GM18909 (cell line): ENCODE measurements at regions not wholly inside any gene's neighbourhood (a gene's known extent, or its start where the extent isn't known, plus 50 kb on each side); places are given as distances from the start of the nearest gene placed in this dataset.

Experiments used
- ATAC-seq: cut with Tn5 transposase; IDR thresholded peaks from one replicate; pipeline ENCODE4 v1.9.1; 2021; ENCODE audit warnings: mild to moderate bottlenecking; ENCODE audit not compliant: unreplicated experiment, poor library complexity

- ATAC-seq: no peak
Observed at GRCh38 chr6:40805336-40805735, 218.2 kb upstream of the LRFN2 start.

GRCh38 chr6:40804905-40805304 lies 217.7 kb upstream of the LRFN2 start:
- ATAC-seq: no peak

DNA sequence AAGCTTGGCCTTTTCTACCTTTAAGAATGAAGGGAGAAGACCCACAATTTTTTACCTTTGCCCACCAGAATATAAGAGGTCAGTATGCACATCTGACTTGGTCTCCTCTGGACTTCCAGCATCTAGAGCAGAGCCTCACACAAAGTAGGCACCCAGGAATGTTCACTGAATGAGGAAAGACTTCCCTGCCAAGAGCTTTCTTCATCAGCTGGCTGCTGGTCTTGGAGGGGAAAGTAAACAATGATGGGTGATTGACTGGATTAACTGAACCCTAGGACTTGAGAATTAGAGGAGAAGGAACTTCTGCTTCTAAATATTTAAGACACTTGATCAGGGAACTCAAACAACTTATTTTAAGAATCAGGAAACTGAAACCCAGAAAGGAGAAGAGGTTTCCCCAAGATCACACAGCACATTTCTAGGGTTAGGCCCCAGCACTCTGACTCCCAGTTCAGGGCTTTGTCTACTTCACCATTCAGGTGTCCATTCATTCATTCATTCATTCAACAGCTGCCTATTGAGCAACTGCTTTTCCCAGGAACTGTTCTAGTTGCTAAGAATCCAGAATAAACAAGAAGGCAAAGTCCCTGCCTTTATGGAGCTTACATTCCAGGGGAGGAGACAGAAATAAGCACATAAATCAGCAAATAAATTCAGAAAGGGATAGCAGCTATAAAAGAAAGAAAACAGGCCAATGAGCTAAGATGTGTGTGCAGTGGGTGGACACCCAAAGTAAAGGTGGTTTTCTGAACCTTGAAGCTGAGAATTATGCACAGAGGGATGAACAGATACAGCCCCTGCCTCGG lies 216.9 kb upstream of the LRFN2 start:
- no peak for ATAC-seq

DNA sequence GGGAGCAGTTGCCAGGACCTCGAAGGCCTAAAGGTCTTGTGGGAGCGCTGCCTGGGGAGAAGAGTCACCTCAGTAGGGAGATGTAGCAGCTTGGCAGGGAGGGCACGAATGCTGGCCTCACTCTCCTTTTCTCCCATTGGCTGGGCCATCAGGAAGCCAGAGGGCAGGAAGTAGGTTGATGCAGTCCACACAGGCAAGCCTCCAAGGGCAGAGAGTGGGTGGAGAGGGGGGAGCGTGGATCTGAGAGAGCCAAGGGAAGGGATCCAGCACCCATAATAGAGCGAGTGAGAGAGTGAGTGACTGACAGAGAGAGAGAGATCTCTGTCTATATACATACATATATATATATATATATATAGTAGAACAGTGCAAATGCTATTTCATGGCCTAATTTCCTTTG lies 215.3 kb upstream of the LRFN2 start:
- no peak for ATAC-seq

GRCh38 chr6:40799296-40800140 lies 212.4 kb upstream of the LRFN2 start:
- no peak for ATAC-seq

DNA sequence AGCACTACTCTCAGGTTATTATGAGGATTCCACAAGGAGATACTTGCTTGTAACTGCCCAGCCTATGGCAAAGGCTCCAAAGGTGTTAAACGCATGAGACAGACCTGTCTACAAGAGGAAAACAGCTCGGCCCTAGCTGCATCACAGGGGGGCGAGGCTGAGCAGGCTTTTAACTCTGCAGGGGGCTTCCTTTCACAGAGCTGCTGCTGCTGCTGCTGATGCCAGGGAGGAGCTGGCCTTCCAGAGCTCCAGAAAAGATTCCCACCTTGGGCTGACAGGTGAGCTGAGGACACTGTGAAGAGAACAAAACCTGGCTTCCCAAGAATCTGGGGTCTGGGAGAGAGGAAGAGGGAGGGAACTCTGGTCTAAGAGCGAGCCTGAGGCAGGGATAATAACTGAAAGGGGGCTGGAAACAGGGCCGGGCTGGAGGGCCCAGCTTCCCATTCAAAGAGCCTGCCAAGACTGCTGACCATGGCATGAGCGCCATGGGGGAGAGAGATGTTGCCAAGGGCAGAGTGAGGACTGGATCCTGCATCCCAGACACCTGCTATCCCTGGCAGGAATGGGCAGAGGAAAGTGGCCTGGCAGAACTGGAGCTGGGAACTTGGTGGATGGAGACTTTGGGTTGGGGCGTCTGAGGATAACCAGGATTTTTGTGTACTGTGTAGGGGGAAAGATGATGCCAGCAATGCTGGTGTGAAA lies 211.1 kb upstream of the LRFN2 start:
- ATAC-seq: no peak

DNA sequence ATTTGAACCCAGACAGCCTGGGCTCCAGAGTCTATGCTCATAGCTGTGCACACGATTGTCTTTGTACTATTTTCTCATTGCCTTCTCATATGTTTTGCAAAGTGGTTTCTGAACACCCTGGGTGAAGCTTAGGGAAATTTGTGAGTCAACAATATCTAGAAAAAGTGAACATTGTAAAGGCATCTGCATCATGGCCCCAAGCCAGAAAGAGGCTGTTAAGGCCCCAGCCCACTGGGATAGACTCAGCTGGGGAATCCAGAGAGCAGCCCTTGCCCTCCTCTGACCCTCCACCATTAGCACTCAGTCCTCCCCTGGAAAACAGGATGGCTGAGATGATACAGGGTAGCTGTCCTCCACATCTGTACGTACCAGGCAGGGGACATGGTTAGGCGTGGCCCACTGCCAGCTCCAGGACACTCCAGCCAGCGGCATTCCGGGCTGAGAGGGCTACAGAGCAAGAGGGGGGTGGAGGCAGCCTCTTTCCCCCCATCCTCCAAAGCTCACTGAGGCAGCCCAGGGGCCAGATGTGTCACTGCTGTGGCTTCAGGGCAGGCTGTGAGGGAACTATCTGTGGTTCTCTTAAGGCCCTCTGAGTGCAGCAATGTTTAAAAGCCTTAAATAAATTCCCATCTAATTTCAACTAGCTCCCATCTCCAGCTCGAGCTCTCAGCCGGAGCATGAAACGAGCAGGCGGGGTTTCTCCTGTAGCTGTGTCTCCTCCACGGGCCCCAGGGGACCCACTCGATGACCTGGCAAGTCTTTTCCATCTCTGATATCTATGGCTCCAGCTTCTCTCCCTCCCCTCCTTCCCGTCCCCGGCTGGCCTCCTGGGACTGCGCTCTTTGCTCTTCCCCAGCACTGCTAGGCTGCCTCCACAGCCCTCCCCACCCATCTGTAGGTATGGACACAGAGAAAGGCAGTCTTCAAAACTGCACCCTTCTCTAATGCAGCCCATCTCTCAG lies 209.4 kb upstream of the LRFN2 start:
- no peak for ATAC-seq

DNA sequence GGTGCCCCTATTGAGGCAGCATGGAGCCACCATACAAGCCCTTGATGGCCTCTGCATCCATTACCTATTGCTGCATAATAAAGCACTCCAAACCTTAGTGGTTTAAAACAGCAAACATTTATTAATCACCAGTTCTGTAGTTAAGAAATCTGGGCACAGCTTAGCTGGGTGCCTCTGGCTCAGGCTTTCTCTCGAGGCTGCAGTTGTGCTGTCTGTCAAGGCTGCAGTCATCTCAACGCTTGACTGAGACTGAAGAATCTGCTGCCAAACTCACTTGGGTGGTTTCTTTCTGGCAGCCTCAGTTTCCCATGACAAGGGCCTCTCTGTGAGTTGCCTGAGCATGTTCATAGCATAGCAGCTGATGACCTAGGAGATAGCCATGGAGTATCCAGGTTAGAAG lies 207.4 kb upstream of the LRFN2 start:
- no peak for ATAC-seq

DNA sequence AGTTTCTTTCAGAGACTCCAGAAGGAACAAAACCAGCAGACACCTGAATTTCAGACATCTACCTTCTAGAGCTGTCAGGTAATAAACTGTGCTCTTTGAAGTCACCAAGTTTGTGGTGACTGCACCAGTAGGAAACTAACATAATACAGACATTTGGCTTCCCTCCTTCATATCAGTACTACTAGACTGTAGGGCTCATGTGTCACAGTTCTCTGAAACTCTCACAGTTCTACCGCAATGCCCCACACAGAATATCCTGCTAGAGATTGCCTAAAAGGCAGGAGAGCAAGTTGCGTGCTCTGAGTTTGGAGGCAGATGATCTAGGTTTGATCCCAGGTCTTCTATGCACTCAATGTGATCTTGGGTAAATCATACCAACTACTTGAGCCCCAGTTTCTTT lies 205.0 kb upstream of the LRFN2 start:
- no peak for ATAC-seq

- no peak for ATAC-seq
Observed at GRCh38 chr6:40791004-40791403, 203.8 kb upstream of the LRFN2 start.

- no peak for ATAC-seq
Observed at GRCh38 chr6:40788661-40789655, 201.8 kb upstream of the LRFN2 start.

DNA sequence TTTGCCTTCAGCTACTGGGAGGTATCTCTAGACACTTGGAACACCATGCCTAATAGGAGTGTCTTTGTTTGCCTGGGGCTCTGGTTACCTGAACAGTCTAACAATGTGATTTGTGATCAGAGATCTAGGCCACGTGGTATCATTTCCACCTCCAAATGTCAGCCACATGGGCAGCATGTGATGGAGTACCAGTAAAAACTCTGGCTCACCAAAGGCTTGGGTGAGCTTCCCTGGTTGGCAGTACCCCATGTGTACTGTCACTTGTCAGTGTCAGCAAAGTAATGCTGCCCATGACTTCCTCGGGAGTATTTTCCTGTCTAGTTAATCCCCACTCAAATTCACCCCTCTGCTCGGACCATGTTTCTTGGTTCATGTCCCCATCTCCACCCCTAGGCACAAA lies 195.2 kb upstream of the LRFN2 start:
- ATAC-seq: no peak

GRCh38 chr6:40780637-40781036 lies 193.5 kb upstream of the LRFN2 start:
- ATAC-seq: no peak

GRCh38 chr6:40779409-40779808 lies 192.2 kb upstream of the LRFN2 start:
- no peak for ATAC-seq

- ATAC-seq: no peak
Observed at GRCh38 chr6:40778918-40779317, 191.8 kb upstream of the LRFN2 start.

GRCh38 chr6:40778196-40778595 lies 191.0 kb upstream of the LRFN2 start:
- no peak for ATAC-seq

- no peak for ATAC-seq
Observed at GRCh38 chr6:40774932-40775331, 187.8 kb upstream of the LRFN2 start.

GRCh38 chr6:40770794-40771193 lies 183.6 kb upstream of the LRFN2 start:
- no peak for ATAC-seq

GRCh38 chr6:40764726-40765125 lies 177.6 kb upstream of the LRFN2 start:
- ATAC-seq: no peak
